ENCODE measurements at regions not wholly inside any gene's neighbourhood (a gene's known extent, or its start where the extent isn't known, plus 50 kb on each side); places are given as distances from the start of the nearest gene placed in this dataset.

- ChIA-PET POLR2A (no interaction called here), CTCF (ENCODE audit: low intra/inter-chr PET ratio, low total read pairs) (no interaction called here)
- Histone ChIP-seq H3K4me2 (ENCODE audit: low read depth, low read length) (no peak overlapping the region), H3K4me1 (ENCODE audit: insufficient read depth, low read length) (no peaks in the 10 kb centered on the region), H4K20me1 (ENCODE audit: insufficient read depth, low read length) (no peaks in the 10 kb centered on the region), H3K9ac (ENCODE audit: insufficient read depth, low read depth, low read length) (no peak overlapping the region), H3K9me3 (ENCODE audit: low read length) (peaks cover 75% of the 10 kb centered on the region), H3K27me3 (ENCODE audit: control insufficient read depth in 1 of 2, insufficient read depth in 2 of 2, low read length in 2 of 2) (no peaks in the 10 kb centered on the region), H3K36me3 (replicated peaks in 1 of 2; ENCODE audit: control insufficient read depth in 1 of 2, insufficient read depth in 2 of 2, low read length in 2 of 2) (no peaks in the 10 kb centered on the region), H3K4me3 (replicated peaks in 1 of 3; ENCODE audit: insufficient read depth in 1 of 3, low read depth in 2 of 3, low read length in 3 of 3) (no peak overlapping the region), H2AFZ (ENCODE audit: low read length) (no peak overlapping the region), H3K27ac (ENCODE audit: extremely low read length, insufficient read depth, low read length) (no peak overlapping the region), H3K79me2 (ENCODE audit: insufficient read depth, low read length) (no peaks in the 10 kb centered on the region)
- BruUV-seq (replicated peaks) = no TSS peak
- ATAC-seq = no peak
- DNase-seq (ENCODE audit: low spot score) = no peak
- 6% methylated on average over 1 of the region's 1 CpG for WGBS (ENCODE audit: low lambda C conversion rate)
- FAIRE-seq = no peak
- intact Hi-C loops (cut with micrococcal nuclease; ENCODE audit: unreplicated experiment) = no loop called here
- in situ Hi-C loops (cut with HindIII; ENCODE audit: extremely low pct_ligation_motif_present, low pct_unique_long_range_greater_than_20kb) = no loop called here
- no peak for TF ChIP-seq CC2D1A (CRISPR knock-in tag; IDR thresholded peaks at IDR 0.05)
- no peak for TF ChIP-seq ZNF709 (CRISPR knock-in tag; IDR thresholded peaks at IDR 0.05)
- TF ChIP-seq THRA (CRISPR knock-in tag; IDR thresholded peaks at IDR 0.05; ENCODE audit: borderline replicate concordance) = no peak
- TF ChIP-seq ZNF350 (CRISPR knock-in tag; IDR thresholded peaks at IDR 0.05; ENCODE audit: borderline replicate concordance, low read depth) = no peak
- no peak for TF ChIP-seq ZNF678 (CRISPR knock-in tag; IDR thresholded peaks at IDR 0.05)
- TF ChIP-seq MXD1 (CRISPR knock-in tag; IDR thresholded peaks at IDR 0.05) = no peak
- no peak for TF ChIP-seq GTF3A (CRISPR knock-in tag; conservative IDR thresholded peaks at IDR 0.05)
- TF ChIP-seq PAF1 (CRISPR knock-in tag; IDR thresholded peaks at IDR 0.05) = no peak
- TF ChIP-seq HOXA9 (CRISPR knock-in tag; IDR thresholded peaks at IDR 0.05; ENCODE audit: borderline replicate concordance) = no peak
- no peak for TF ChIP-seq ZNF513 (CRISPR knock-in tag; conservative IDR thresholded peaks at IDR 0.05)
- no peak for TF ChIP-seq HNRNPL (IDR thresholded peaks at IDR 0.05; ENCODE audit: low read depth, low read length)
- TF ChIP-seq CHD4 (IDR thresholded peaks at IDR 0.05; ENCODE audit: borderline replicate concordance, low read length) = no peak
- no peak for TF ChIP-seq PRDM4 (CRISPR knock-in tag; IDR thresholded peaks at IDR 0.05; ENCODE audit: borderline replicate concordance)
- no peak for TF ChIP-seq TCF12 (IDR thresholded peaks at IDR 0.05)
- no peak for TF ChIP-seq TCF12 (CRISPR knock-in tag; IDR thresholded peaks at IDR 0.05)
- TF ChIP-seq GATAD1 (CRISPR knock-in tag; IDR thresholded peaks at IDR 0.05) = no peak
- no peak for TF ChIP-seq ZNF550 (CRISPR knock-in tag; IDR thresholded peaks at IDR 0.05; ENCODE audit: borderline replicate concordance)
- no peak for TF ChIP-seq JARID2 (CRISPR knock-in tag; IDR thresholded peaks at IDR 0.05; ENCODE audit: insufficient replicate concordance)
- TF ChIP-seq TFE3 (CRISPR knock-in tag; IDR thresholded peaks at IDR 0.05) = no peak
- no peak for TF ChIP-seq MIER3 (CRISPR knock-in tag; IDR thresholded peaks at IDR 0.05; ENCODE audit: borderline replicate concordance)
Observed at GRCh38 chrX:146351620-146352019, 458.0 kb upstream of the CXorf51B start.

Measured in HepG2 (cell line).